ENCODE measurements at regions not wholly inside any gene's neighbourhood (a gene's known extent, or its start where the extent isn't known, plus 50 kb on each side); places are given as distances from the start of the nearest gene placed in this dataset.
"Not testable (repeated sequence)": the region's sequence is repeated elsewhere in the genome, so short reads cannot be mapped to it uniquely, and the experiment has no call there.

DNA sequence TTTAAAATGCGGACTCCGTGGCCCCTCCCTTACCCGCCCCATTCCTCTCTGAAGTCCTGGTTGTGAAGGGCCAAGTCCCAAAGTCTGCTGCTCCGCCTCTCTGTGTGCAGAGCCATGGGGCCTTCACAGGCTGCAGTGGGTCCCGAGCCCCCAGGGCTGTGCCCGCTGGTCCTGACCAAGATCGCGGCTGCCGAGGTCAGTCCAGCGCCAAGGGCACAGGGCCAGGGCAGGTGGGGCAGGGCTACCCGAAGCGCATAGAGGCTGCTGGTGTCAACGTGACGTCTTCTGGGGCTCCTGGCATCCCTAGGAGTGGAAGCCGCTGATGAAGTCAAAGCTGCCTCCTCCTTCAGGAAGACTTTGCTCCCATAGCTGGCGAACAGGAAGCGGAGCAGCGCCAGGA is 858.8 kb downstream of the TUBA3C start:
- not testable (repeated sequence) for DNase-seq (ENCODE audit: low read depth); H3K4me3 ChIP-seq (ENCODE audit: low read depth, low read length)

DNA sequence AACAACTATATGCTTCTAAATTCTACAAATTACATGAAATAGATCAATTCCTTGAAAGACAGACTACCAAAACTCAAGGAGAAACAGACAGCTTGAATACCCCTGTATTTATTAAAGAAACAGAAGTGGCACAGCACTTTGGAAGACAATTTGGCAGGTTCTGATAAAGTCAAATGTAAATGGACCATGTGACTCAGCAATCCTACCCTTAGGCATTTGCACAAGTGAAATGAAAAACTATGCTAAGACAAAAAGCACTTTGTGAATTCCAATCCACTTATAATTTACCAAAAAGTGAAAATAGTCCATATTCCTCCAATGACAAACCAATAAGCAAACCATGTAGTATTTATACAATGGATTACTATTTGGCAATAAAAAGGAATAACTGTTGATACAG is 862.0 kb downstream of the TUBA3C start:
- not testable (repeated sequence) for DNase-seq (ENCODE audit: low read depth); H3K4me3 ChIP-seq (ENCODE audit: low read depth, low read length)

DNA sequence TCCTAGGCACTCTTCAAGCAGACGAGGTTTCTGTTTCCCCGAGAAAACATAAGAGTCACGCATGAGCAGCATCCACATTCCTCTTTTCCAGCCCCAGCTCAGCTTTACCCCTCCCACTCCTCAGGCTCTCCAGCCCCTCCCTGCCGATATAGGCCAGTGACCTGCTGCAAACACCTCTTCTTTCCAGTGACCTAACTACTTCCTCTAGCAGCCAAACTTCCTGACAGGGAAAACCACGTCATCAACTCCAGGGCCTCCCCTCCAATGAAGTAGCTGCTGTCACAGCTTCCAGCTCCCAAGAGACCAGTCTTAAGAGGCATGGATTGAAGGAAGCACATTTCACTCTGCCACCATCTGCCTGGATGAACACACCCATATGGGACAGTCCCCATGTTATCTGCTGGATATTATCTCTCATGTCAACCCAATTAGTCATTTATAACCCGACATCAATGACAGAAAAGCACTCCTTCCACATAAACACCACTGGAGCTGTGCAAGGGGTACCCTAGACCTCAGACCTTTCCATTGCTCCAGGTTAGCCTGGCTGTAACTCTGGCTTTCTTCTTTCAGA is 878.3 kb downstream of the TUBA3C start:
- H3K4me3 ChIP-seq (ENCODE audit: low read depth, low read length); DNase-seq (ENCODE audit: low read depth): not testable (repeated sequence)

DNA sequence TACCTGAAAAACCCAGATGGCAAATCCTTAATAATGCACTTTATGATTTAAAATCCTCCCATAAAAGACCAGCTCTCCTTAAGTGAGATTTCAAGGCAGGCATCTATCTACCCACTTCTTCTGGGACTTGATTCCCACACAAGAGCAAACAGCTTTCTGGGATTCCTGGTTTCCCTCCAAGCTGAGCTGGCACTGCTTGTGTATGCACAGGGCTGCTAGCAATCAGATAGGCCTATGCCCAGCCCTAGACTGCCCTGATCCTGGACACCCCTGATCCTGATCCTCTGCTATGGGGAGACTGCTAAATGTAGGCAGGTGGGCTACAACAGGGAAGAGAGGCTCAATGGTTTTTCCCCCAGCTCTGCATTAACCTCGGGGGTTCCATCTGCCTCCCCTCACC is 880.7 kb downstream of the TUBA3C start:
- not testable (repeated sequence) for H3K4me3 ChIP-seq (ENCODE audit: low read depth, low read length); DNase-seq (ENCODE audit: low read depth)

DNA sequence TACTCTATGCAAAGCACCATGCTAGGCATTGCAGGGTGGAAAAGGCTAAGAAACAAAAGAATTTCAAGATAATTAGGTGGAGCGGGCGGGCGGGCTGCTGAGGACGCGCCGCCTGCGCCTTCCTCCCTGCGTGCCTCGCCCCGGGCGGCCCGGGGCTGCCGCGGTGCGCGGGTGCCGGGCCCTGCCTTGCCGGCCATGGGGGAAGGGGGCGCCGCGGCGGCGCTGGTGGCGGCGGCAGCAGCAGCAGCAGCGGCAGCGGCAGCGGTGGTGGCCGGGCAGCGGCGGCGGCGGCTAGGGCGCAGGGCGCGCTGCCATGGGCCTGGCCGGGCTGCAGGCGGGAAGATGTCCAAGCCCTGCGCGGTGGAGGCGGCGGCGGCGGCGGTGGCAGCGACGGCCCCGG is 884.3 kb downstream of the TUBA3C start:
- not testable (repeated sequence) for H3K4me3 ChIP-seq (ENCODE audit: low read depth, low read length); DNase-seq (ENCODE audit: low read depth)

DNA sequence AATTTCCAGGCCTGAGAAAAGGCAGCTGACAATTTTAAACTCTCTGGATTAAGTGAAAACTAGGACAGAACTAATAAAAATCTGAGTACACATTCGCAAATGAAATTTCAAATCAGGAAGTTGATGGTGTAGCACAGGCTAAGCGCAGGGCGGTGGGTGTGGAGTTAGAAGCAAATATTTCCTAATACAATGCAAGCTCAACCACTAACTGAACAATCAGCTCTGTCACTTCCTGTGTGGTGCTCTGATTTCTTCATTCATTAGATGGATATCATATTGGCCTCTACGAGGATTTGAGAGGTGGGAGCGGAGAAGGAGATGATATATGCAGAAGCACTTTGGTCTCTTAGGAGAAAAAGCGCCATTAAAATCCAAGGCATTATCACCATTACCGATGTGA is 885.0 kb downstream of the TUBA3C start:
- DNase-seq (ENCODE audit: low read depth); H3K4me3 ChIP-seq (ENCODE audit: low read depth, low read length): not testable (repeated sequence)

DNA sequence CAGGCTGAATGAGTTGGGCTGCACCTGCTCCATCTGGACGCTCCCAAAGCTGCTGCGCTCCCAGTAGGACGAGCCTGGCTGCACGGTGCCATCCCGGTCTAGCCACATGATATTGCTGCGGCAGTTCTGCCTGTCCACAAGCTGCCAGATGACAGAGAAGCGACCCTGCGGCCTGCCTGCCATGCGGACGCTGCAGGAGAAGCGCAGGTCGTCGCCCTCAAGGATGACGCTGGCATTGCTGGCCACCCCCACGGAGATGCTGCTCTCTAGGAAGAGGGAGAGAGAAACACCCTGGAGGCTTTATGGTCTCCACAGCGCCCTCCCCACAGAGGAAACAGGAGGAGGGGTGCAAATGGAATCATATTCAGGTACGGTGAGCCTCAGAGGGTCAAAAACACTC is 887.3 kb downstream of the TUBA3C start:
- not testable (repeated sequence) for DNase-seq (ENCODE audit: low read depth); H3K4me3 ChIP-seq (ENCODE audit: low read depth, low read length)

DNA sequence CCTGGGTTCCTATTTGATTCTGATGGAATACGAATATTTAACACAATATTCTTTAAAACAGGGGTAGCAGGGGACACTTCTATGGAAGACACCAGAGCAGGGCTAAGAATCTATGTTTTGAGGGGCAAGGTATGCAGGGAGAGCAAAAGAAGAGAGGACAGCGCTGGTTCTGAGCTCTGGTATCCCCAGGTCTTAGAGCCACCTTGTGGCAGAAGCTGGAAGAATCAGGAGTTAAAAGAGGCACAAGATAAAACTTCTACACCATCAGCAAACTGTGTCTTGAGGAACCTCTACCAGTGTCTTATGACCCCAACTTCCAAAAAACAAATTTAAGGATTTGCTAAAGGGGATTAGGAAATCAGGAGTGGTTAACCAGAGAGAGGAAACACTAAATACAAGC is 894.8 kb downstream of the TUBA3C start:
- not testable (repeated sequence) for H3K4me3 ChIP-seq (ENCODE audit: low read depth, low read length); DNase-seq (ENCODE audit: low read depth)

DNA sequence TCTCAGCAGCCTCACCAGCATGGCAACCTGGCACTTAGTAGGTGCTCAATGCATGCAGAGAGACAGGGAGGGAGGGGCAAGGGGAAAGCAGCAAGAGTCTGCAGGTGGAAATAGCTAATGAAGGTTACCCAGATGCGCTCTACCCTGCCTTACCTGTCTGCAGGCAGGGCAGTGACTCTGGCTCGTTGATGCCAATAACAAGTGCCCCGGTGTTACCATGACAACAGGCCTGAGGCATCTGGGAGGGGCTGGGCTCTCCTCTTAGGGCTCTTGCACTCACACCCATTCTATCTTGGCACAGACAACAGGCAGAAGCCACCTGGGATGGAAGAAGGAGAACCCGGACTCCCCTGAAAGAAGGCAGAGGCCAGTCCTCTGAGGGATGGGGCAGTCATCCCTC is 896.0 kb downstream of the TUBA3C start:
- not testable (repeated sequence) for H3K4me3 ChIP-seq (ENCODE audit: low read depth, low read length)

DNA sequence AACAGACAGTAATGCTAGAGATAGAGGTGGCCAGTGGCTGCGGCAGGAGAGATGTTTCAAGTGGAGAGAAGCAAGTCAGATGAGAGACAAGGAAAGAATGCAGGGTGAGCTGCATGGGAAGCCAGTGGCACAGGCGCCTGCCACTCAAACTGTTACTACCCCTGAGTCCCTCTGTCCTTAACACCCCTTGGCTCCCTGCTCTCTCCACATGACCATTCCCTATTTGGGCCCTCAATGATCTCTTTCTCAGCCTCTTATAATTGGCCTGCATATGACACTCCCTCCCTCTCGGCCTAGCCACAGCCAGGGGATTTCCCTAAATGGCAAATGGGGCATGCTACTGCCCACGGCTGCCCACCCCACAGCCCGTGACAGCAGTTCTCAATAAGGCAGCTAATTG is 897.6 kb downstream of the TUBA3C start:
- DNase-seq (ENCODE audit: low read depth); H3K4me3 ChIP-seq (ENCODE audit: low read depth, low read length): not testable (repeated sequence)

More for the DNA sequence above, 896.0 kb downstream of the TUBA3C start:
- DNase-seq (ENCODE audit: low read depth) = not testable (repeated sequence)

DNA sequence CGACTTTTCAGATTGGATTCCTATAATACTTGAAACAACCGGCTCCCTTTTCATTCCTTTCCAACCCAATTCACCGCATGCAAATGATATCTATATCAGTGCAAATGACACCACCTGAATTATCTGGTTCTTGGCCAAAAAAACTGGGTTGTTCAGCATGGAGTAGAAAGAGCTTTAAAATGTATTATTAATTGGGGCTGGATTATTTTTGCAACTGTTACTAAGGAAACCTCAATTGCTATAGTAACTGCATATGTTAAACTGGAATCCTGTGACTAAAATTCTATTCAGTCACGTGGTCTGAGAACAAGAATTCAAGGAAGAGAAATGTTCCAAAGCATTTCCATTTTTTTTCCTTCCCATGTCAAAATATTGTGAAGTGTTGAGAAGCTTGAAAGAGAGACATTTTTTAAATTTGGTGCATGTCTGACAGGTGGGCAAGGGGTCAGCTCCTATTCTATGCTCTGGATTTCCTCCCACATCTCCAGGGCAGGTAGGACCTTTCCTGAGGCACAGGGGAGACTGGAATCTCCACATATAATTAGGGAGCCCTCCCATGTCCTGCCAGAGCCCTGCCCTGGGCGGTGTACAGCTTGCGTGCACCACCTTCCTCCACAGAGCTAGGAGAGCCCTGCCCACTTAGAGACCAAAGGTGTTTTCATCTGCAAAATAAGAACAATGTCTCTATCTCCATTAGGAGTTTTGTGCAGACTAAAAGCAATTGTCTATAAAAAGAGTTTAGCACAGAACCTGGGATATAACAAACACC is 899.6 kb downstream of the TUBA3C start:
- DNase-seq (ENCODE audit: low read depth); H3K4me3 ChIP-seq (ENCODE audit: low read depth, low read length): not testable (repeated sequence)

DNA sequence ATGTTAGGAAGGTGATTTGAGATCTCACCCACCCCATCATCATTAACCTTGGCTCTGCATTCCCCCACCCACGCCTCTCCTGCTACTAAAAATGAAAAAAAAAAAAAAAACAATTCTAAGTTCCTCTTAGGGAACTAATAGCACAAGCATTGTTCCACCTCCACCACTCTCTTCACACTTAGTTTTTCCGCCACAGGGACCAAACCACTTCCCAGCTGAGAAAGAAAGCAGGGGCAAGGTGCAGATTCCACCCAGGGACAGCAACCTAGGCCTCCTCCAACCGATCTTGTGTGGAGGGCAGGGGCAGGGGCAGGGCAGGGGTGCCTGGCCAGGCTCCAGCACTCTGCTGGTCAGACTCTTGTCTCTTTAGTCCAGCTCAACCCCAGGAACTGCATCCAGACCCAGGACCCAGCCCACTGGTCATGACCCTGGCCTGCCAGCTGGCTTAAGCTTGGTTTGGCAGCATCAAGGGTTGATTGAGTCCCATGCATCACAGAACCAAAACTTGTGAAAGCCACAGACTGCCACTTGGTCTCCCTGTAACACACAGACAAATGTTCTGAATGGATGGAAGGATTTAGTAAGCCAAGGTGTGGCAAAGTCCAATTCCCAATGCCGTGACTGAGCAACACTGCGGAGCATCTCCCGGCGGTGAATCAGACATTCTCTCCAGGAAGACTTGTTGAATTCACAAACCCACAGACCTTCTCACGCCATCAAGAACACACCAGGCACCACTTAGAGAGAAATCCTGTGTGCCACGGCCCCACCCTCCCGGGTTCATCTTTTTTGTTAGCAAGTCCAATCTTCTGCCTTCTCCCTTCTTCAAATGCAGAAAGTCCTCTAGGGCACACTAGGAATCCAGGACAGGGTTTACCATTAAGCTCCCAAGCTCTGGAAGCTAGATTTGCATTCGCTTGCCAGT is 900.5 kb downstream of the TUBA3C start:
- DNase-seq (ENCODE audit: low read depth) = not testable (repeated sequence)

DNA sequence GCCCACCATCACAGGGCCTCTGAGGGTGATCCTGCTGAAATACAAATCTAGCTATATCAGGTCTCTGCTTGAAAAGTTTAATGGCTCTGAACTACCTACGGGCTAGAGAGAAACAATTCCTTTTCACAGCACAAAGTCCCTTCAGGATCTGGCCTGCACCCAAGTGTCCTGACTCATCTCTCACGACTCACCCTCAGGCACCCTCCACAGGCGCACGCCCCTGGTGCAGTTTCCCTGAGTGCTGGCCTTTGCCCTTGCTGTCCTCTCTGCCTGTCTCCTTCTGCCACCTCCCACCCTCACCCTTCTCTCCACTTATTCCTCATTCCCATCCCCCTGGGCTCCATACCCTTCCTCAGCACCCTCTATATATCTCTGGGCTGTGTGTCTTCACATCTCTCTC is 901.7 kb downstream of the TUBA3C start:
- not testable (repeated sequence) for H3K4me3 ChIP-seq (ENCODE audit: low read depth, low read length); DNase-seq (ENCODE audit: low read depth)

More for the DNA sequence above, 900.5 kb downstream of the TUBA3C start:
- H3K4me3 ChIP-seq (ENCODE audit: low read depth, low read length) = not testable (repeated sequence)

DNA sequence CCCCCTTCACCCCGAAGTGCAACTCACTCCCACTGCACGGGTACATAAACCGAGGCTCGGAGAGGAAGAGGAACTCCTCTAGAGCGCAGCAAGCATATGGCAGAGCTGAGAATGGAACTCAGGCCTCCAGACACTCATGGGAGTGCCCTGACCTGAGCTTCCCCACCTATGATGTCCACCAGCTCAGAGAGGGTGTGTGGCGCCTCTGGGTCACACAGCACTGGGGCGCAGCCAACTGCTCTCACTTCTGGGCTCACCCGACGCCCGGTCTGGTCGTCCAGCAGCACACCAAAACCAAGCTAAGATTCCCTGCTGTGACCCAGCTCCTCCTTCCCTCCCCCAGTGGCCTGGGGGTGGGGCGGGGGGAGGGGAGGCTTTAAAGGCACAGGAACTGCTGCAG is 904.3 kb downstream of the TUBA3C start:
- H3K4me3 ChIP-seq (ENCODE audit: low read depth, low read length); DNase-seq (ENCODE audit: low read depth): not testable (repeated sequence)

DNA sequence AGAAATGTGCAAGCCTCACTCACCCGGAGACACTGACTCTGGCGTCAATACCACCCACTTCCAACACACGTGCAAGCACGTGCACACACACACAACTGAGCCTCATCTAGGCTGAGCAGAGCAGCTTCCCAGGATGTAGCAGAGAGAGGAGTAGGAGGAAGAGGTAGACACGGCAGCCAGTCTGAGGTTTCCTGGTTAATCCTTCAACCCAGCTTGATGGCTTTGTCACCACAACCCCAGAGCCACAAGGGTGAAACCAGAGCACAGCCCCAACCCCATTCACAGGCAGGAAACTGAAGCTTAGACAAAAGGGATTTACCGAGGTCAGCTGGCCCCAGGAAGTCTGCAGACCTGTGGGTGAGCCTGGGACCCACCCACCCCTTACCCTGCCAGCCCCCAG is 905.3 kb downstream of the TUBA3C start:
- not testable (repeated sequence) for H3K4me3 ChIP-seq (ENCODE audit: low read depth, low read length)
- DNase-seq (ENCODE audit: low read depth) = peak; percentile 37

DNA sequence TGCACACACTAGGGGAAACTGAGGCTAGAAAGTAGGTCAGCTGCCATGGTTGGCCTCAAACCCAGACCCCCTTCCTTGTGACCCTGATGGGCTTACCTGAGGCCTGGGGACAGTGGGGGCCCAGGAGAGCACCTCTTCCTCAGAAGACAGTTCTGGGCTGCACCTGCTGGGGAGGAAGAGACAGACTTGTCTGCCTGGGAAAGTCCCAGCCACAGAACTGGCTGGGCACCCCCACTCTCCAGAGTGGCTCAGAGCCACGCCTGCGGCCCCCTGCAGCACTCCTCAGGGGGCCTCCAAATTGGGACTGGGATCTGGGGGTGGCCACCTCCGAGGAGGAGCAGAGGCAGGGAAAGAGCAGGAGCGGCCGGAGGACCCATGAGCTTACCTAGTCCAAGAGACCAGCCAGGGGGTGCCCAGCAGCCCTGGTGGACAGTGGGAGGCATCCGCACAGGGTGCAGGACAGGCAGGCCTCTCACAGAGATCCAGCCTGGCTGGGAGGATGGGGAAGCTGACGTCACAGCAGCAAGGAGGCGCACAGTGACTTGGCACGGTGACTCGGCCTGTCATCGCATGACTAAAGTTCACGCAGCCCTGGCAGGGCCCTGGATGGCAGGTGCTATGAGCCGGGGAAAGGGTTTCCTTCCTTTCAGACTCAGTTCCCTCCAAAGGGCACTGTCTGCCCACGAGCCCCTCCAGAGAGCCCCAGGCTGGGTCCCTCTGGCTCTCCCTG is 907.7 kb downstream of the TUBA3C start:
- DNase-seq (ENCODE audit: low read depth); H3K4me3 ChIP-seq (ENCODE audit: low read depth, low read length): not testable (repeated sequence)
